ENCODE measurements at regions not wholly inside any gene's neighbourhood (a gene's known extent, or its start where the extent isn't known, plus 50 kb on each side); places are given as distances from the start of the nearest gene placed in this dataset.
"Not testable (repeated sequence)": the region's sequence is repeated elsewhere in the genome, so short reads cannot be mapped to it uniquely, and the experiment has no call there.

GRCh38 chr2:147288131-147288530, 556.7 kb upstream of the ACVR2A start:
- H3K9me3 ChIP-seq: no peaks in the 10 kb centered on the region
- H3K4me1 ChIP-seq: no peaks in the 10 kb centered on the region
- no peak for ATAC-seq
- DNase-seq: no peak
- no peaks in the 10 kb centered on the region for H3K36me3 ChIP-seq (ENCODE audit: insufficient read depth in 1 of 2, low read depth in 1 of 2)
- H3K27ac ChIP-seq: no peak overlapping the region
- intact Hi-C loops (cut with DNase I): no loop called here
- H3K27me3 ChIP-seq (ENCODE audit: insufficient read depth in 3 of 3, low read length in 2 of 3): no peaks in the 10 kb centered on the region
- no peak overlapping the region for H3K4me3 ChIP-seq
- TF ChIP-seq, protein P1, sequence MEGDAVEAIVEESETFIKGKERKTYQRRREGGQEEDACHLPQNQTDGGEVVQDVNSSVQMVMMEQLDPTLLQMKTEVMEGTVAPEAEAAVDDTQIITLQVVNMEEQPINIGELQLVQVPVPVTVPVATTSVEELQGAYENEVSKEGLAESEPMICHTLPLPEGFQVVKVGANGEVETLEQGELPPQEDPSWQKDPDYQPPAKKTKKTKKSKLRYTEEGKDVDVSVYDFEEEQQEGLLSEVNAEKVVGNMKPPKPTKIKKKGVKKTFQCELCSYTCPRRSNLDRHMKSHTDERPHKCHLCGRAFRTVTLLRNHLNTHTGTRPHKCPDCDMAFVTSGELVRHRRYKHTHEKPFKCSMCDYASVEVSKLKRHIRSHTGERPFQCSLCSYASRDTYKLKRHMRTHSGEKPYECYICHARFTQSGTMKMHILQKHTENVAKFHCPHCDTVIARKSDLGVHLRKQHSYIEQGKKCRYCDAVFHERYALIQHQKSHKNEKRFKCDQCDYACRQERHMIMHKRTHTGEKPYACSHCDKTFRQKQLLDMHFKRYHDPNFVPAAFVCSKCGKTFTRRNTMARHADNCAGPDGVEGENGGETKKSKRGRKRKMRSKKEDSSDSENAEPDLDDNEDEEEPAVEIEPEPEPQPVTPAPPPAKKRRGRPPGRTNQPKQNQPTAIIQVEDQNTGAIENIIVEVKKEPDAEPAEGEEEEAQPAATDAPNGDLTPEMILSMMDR (IDR thresholded peaks at IDR 0.05): no peak

GRCh38 chr2:147275943-147276342, 568.9 kb upstream of the ACVR2A start:
- 94 to 96% (median 94%) methylated on average over 6 of the region's 6 CpGs for WGBS, 3 donors
- H3K27me3 ChIP-seq (ENCODE audit: insufficient read depth in 3 of 3, low read length in 2 of 3): no peaks in the 10 kb centered on the region
- no peak for ATAC-seq
- H3K4me1 ChIP-seq: no peaks in the 10 kb centered on the region
- no peak overlapping the region for H3K27ac ChIP-seq
- H3K9me3 ChIP-seq: no peaks in the 10 kb centered on the region
- no peak overlapping the region for H3K4me3 ChIP-seq
- TF ChIP-seq, protein P1 (IDR thresholded peaks at IDR 0.05): no peak
- H3K36me3 ChIP-seq (ENCODE audit: insufficient read depth in 1 of 2, low read depth in 1 of 2): no peaks in the 10 kb centered on the region
- no peak for DNase-seq
- intact Hi-C loops (cut with DNase I): no loop called here

GRCh38 chr2:147273628-147274027, 571.2 kb upstream of the ACVR2A start:
- Histone ChIP-seq H3K36me3 (ENCODE audit: insufficient read depth in 1 of 2, low read depth in 1 of 2) (no peaks in the 10 kb centered on the region), H3K27me3 (ENCODE audit: insufficient read depth in 3 of 3, low read length in 2 of 3) (no peaks in the 10 kb centered on the region), H3K27ac (no peak overlapping the region), H3K4me3 (no peak overlapping the region), H3K9me3 (peaks cover 9% of the 10 kb centered on the region), H3K4me1 (no peaks in the 10 kb centered on the region)
- DNase-seq (no peak), ATAC-seq (no peak)
- 87 to 95% (median 91%) methylated on average over 1 of the region's 1 CpG for whole genome bisulfite sequencing, 3 donors
- TF ChIP-seq, protein P1 (IDR thresholded peaks at IDR 0.05): no peak
- intact Hi-C loops (cut with DNase I): no loop called here

GRCh38 chr2:147273106-147273505, 571.7 kb upstream of the ACVR2A start:
- Histone ChIP-seq H3K4me1 (no peaks in the 10 kb centered on the region), H3K36me3 (ENCODE audit: insufficient read depth in 1 of 2, low read depth in 1 of 2) (no peaks in the 10 kb centered on the region), H3K27me3 (ENCODE audit: insufficient read depth in 3 of 3, low read length in 2 of 3) (no peaks in the 10 kb centered on the region), H3K4me3 (no peak overlapping the region), H3K27ac (no peak overlapping the region), H3K9me3 (peaks cover 9% of the 10 kb centered on the region)
- DNase-seq (no peak), ATAC-seq (no peak)
- intact Hi-C loops (cut with DNase I): no loop called here
- TF ChIP-seq, protein P1 (IDR thresholded peaks at IDR 0.05): no peak

GRCh38 chr2:147269581-147269980, 575.2 kb upstream of the ACVR2A start:
- H3K27ac ChIP-seq; H3K36me3 ChIP-seq (ENCODE audit: insufficient read depth in 1 of 2, low read depth in 1 of 2); DNase-seq; H3K9me3 ChIP-seq; H3K27me3 ChIP-seq (ENCODE audit: insufficient read depth in 3 of 3, low read length in 2 of 3); H3K4me1 ChIP-seq; ATAC-seq; H3K4me3 ChIP-seq; intact Hi-C loops (cut with DNase I): not testable (repeated sequence)
- 92 to 95% (median 93%) methylated on average over 2 of the region's 2 CpGs for WGBS, 3 donors

All from psoas muscle (tissue), 7 donors.